ENCODE measurements at regions not wholly inside any gene's neighbourhood (a gene's known extent, or its start where the extent isn't known, plus 50 kb on each side); places are given as distances from the start of the nearest gene placed in this dataset.

DNA sequence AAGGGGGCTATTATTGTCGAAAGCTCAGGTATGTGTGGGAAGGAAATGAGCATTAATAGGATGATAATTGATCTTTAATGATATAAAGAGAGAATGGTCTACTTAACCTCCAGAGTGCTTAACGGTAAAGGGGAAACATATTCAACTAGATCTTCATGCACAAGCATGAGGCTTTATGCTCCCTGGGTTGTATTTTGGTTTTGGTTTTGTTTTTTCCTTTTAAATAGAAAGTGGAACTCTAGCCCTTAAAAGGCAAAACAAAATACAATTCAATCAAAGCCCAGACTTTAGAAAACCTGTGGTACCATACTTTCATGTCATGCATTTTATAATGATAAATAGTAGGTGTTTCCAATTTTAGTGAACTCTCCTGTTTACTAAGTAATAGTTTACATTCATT lies 622.7 kb downstream of the METTL15 start:
- H3K27me3 ChIP-seq (ENCODE audit: low read depth, low read length), result no peaks in the 10 kb centered on the region
- no peaks in the 10 kb centered on the region for H3K9me3 ChIP-seq (ENCODE audit: control insufficient read depth in 1 of 2, low read length in 2 of 2)
- H3K36me3 ChIP-seq (ENCODE audit: control insufficient read depth in 1 of 2, insufficient read depth in 2 of 2, low read length in 2 of 2), result no peaks in the 10 kb centered on the region
- H3K27ac ChIP-seq (ENCODE audit: low read length), result no peak overlapping the region
- no peaks in the 10 kb centered on the region for H3K4me1 ChIP-seq (ENCODE audit: control insufficient read depth in 1 of 2, insufficient read depth in 2 of 2, low read length in 2 of 2)
- H3K4me3 ChIP-seq (ENCODE audit: low read depth in 1 of 2, low read length in 2 of 2), result no peak overlapping the region

DNA sequence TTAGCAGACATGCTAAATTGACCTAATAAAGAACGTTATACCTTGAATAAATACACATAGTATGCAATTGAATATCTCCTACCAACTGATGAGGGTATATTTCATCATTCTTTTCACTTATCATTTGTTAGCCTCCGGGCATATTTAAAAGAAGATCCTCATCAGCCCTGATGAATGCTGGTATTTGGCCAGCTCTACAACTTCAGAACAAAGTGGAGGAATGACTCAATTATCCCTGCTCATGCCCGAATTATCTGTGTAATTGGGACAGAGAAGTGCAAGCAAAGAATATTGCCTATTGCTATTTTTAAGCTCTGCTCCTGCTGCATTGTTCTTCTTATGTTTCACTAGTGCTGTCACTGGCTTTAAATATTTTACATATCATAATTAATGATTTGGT lies 622.1 kb downstream of the METTL15 start:
- Histone ChIP-seq H3K36me3 (ENCODE audit: control insufficient read depth in 1 of 2, insufficient read depth in 2 of 2, low read length in 2 of 2) (no peaks in the 10 kb centered on the region), H3K27ac (ENCODE audit: low read length) (no peak overlapping the region), H3K4me1 (ENCODE audit: control insufficient read depth in 1 of 2, insufficient read depth in 2 of 2, low read length in 2 of 2) (no peaks in the 10 kb centered on the region), H3K27me3 (ENCODE audit: low read depth, low read length) (no peaks in the 10 kb centered on the region), H3K9me3 (ENCODE audit: control insufficient read depth in 1 of 2, low read length in 2 of 2) (no peaks in the 10 kb centered on the region), H3K4me3 (ENCODE audit: low read depth in 1 of 2, low read length in 2 of 2) (no peak overlapping the region)

DNA sequence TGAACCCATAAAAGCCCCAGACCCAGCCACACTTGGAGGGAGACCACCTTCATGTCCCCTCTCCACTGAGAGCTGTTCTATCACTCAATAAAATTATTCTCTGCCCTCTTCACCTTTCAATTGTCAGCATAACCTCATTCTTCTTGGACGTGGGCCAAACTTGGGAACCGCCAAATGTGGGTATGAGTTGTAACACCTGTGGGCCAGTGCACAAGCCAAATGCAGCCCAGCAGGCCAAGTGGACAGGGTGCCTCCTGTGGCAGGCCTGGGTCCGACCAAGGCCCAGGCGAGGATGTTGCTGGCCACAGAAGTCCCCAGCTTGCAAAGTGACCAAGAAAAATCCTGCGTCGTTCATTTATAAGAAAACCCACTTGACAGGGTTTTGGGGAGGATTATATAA lies 621.2 kb downstream of the METTL15 start:
- no peak overlapping the region for H3K27ac ChIP-seq (ENCODE audit: low read length)
- H3K4me1 ChIP-seq (ENCODE audit: control insufficient read depth in 1 of 2, insufficient read depth in 2 of 2, low read length in 2 of 2), result no peaks in the 10 kb centered on the region
- no peak overlapping the region for H3K4me3 ChIP-seq (ENCODE audit: low read depth in 1 of 2, low read length in 2 of 2)
- H3K36me3 ChIP-seq (ENCODE audit: control insufficient read depth in 1 of 2, insufficient read depth in 2 of 2, low read length in 2 of 2), result no peaks in the 10 kb centered on the region
- no peaks in the 10 kb centered on the region for H3K27me3 ChIP-seq (ENCODE audit: low read depth, low read length)
- no peaks in the 10 kb centered on the region for H3K9me3 ChIP-seq (ENCODE audit: control insufficient read depth in 1 of 2, low read length in 2 of 2)

DNA sequence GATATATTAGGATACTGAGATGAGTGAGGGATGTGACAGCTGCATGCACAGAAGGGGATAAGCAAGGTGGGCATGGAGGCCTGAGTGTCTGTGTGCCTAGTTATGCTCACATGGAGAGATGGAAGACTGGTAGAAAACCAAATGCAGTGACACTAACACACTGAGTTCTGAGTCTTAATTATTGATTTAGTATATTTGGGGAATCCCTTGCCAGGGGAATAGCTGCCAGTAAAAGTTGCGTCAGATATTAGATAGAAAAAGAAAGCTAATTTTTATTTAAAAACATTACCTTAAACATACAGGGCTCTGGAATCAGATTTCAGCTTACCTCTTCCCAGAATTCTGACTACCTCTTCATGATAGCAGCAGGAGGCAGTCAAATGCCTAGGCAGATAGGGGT lies 620.5 kb downstream of the METTL15 start:
- no peaks in the 10 kb centered on the region for H3K27me3 ChIP-seq (ENCODE audit: low read depth, low read length)
- no peaks in the 10 kb centered on the region for H3K9me3 ChIP-seq (ENCODE audit: control insufficient read depth in 1 of 2, low read length in 2 of 2)

DNA sequence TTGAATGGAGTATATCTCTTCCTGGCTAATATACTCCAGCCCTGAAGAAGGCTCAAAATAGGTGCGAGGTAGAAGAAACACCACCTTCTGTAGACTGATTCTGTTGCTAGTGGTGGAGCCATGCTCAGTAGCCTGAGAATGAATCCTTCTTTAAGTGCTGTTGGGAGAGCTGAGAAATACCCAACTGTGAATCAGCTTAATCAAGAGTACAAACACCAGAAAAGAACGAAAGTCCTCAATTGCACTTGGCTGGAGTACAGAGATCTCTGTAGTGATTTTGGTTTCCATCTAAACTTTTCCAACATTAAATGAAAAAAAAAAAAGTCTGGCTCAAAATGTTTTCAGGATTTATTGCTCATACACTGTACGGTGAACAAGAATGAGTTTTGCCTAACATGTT lies 619.1 kb downstream of the METTL15 start:
- Histone ChIP-seq H3K9me3 (ENCODE audit: control insufficient read depth in 1 of 2, low read length in 2 of 2) (no peaks in the 10 kb centered on the region), H3K27me3 (ENCODE audit: low read depth, low read length) (no peaks in the 10 kb centered on the region), H3K36me3 (ENCODE audit: control insufficient read depth in 1 of 2, insufficient read depth in 2 of 2, low read length in 2 of 2) (no peaks in the 10 kb centered on the region), H3K4me1 (ENCODE audit: control insufficient read depth in 1 of 2, insufficient read depth in 2 of 2, low read length in 2 of 2) (no peaks in the 10 kb centered on the region), H3K27ac (ENCODE audit: low read length) (no peak overlapping the region), H3K4me3 (ENCODE audit: low read depth in 1 of 2, low read length in 2 of 2) (no peak overlapping the region)

More for the DNA sequence above, 620.5 kb downstream of the METTL15 start:
- Histone ChIP-seq H3K36me3 (ENCODE audit: control insufficient read depth in 1 of 2, insufficient read depth in 2 of 2, low read length in 2 of 2) (no peaks in the 10 kb centered on the region), H3K4me1 (ENCODE audit: control insufficient read depth in 1 of 2, insufficient read depth in 2 of 2, low read length in 2 of 2) (no peaks in the 10 kb centered on the region), H3K4me3 (ENCODE audit: low read depth in 1 of 2, low read length in 2 of 2) (no peak overlapping the region), H3K27ac (ENCODE audit: low read length) (no peak overlapping the region)

DNA sequence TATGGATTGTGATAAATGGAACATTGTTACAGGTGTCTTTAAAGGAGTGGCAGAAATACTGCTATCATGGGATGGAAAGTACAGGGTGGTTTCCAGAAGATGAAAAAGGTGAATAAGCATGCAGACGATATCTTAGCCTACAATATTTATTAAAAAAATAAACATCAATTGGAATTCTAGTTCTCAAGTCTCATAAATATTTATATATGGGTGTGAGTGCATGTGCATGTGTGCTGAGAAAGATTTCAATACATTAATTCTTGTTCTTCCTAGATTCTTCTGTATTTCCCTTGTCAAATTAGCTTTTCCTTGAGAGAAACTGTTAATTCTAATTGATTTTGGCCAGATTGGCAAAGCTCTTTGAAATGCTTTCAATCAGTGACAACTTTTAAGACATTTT lies 618.2 kb downstream of the METTL15 start:
- Histone ChIP-seq H3K27me3 (ENCODE audit: low read depth, low read length) (no peaks in the 10 kb centered on the region), H3K4me3 (ENCODE audit: low read depth in 1 of 2, low read length in 2 of 2) (no peak overlapping the region), H3K27ac (ENCODE audit: low read length) (no peak overlapping the region), H3K36me3 (ENCODE audit: control insufficient read depth in 1 of 2, insufficient read depth in 2 of 2, low read length in 2 of 2) (no peaks in the 10 kb centered on the region), H3K4me1 (ENCODE audit: control insufficient read depth in 1 of 2, insufficient read depth in 2 of 2, low read length in 2 of 2) (no peaks in the 10 kb centered on the region), H3K9me3 (ENCODE audit: control insufficient read depth in 1 of 2, low read length in 2 of 2) (no peaks in the 10 kb centered on the region)

DNA sequence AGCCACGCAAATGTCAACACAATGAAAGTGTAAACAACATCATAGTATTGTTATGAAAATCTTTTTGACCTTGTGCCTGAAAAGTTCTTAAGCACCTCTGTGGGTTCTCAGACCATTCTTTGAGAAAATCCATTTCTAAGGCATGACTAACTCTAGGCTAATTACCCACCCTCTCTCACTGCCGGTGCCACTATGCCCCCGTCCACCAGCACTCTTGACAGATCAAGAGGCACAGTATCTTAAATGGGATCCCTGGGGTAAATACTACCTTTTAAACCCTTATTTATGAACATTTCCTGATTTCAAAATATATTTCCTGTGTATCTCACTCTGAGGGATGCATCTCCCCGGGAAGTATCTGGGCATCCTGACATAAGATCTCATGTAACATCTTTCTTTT lies 607.5 kb downstream of the METTL15 start:
- H3K27me3 ChIP-seq (ENCODE audit: low read depth, low read length), result no peaks in the 10 kb centered on the region
- H3K4me1 ChIP-seq (ENCODE audit: control insufficient read depth in 1 of 2, insufficient read depth in 2 of 2, low read length in 2 of 2), result no peaks in the 10 kb centered on the region
- H3K27ac ChIP-seq (ENCODE audit: low read length), result no peak overlapping the region

DNA sequence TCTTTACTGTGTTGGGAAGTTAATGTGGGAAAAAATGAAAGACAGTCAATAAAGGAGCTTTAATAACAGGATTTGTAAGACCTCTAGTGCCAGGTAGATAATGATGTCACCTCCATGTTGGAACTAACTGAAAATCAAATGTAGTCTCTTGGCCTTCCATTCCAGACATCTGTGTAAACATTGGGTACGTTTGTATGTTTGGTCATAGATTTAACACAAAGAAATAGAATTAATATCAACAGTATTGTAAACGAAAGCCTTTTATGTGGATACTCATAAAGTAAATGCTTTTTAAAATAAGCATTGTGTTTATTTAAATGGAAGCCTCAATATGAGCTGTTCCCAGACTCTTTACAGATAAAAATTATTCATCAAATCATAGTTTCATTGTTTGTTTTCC lies 605.7 kb downstream of the METTL15 start:
- Histone ChIP-seq H3K27ac (ENCODE audit: low read length) (no peak overlapping the region), H3K4me3 (ENCODE audit: low read depth in 1 of 2, low read length in 2 of 2) (no peak overlapping the region), H3K4me1 (ENCODE audit: control insufficient read depth in 1 of 2, insufficient read depth in 2 of 2, low read length in 2 of 2) (no peaks in the 10 kb centered on the region), H3K27me3 (ENCODE audit: low read depth, low read length) (no peaks in the 10 kb centered on the region), H3K36me3 (ENCODE audit: control insufficient read depth in 1 of 2, insufficient read depth in 2 of 2, low read length in 2 of 2) (no peaks in the 10 kb centered on the region), H3K9me3 (ENCODE audit: control insufficient read depth in 1 of 2, low read length in 2 of 2) (no peaks in the 10 kb centered on the region)

More for the DNA sequence above, 607.5 kb downstream of the METTL15 start:
- Histone ChIP-seq H3K9me3 (ENCODE audit: control insufficient read depth in 1 of 2, low read length in 2 of 2) (no peaks in the 10 kb centered on the region), H3K4me3 (ENCODE audit: low read depth in 1 of 2, low read length in 2 of 2) (no peak overlapping the region), H3K36me3 (ENCODE audit: control insufficient read depth in 1 of 2, insufficient read depth in 2 of 2, low read length in 2 of 2) (no peaks in the 10 kb centered on the region)

DNA sequence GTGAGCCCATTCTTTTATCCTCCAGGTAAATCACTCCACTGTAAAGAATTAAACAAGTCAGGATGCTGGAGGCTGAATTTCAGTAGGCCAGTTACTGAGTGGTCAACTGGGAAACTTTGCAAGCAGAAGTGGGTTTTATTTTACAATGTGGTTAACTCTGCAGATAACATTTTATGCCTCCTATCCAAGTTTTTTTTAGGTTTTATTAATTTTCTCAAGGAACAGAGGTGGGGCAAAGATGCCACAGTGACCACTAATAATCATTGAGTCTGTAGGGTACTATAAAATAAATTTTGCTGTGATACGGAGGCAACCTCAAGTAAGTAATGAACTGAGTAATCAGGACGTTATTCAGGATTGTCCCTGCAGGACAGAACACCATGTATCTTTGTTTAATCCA lies 599.9 kb downstream of the METTL15 start:
- H3K27me3 ChIP-seq (ENCODE audit: low read depth, low read length), result no peaks in the 10 kb centered on the region
- H3K4me1 ChIP-seq (ENCODE audit: control insufficient read depth in 1 of 2, insufficient read depth in 2 of 2, low read length in 2 of 2), result no peaks in the 10 kb centered on the region
- no peaks in the 10 kb centered on the region for H3K9me3 ChIP-seq (ENCODE audit: control insufficient read depth in 1 of 2, low read length in 2 of 2)
- H3K4me3 ChIP-seq (ENCODE audit: low read depth in 1 of 2, low read length in 2 of 2), result no peak overlapping the region
- no peak overlapping the region for H3K27ac ChIP-seq (ENCODE audit: low read length)
- H3K36me3 ChIP-seq (ENCODE audit: control insufficient read depth in 1 of 2, insufficient read depth in 2 of 2, low read length in 2 of 2), result no peaks in the 10 kb centered on the region

DNA sequence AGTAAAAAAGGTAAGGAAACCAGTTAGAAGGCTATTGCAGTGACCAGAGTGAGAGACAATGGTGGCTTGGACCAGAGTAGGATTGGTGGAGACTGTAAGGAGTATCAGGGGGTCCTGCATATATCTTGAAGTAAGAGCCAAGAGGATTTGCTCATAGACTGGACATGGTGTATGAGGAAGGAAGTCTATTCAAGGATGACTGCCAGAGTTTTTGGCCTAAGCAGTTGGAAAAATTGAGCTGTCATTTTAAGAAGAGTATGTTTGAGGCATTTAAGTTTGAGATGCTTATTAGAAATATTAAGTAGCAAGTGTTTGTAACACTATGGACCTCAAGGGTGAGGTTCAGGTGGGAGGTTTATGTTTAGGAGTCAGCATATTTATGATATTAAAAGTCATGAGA lies 596.6 kb downstream of the METTL15 start:
- H3K36me3 ChIP-seq (ENCODE audit: control insufficient read depth in 1 of 2, insufficient read depth in 2 of 2, low read length in 2 of 2), result no peaks in the 10 kb centered on the region
- H3K9me3 ChIP-seq (ENCODE audit: control insufficient read depth in 1 of 2, low read length in 2 of 2), result no peaks in the 10 kb centered on the region
- no peaks in the 10 kb centered on the region for H3K4me1 ChIP-seq (ENCODE audit: control insufficient read depth in 1 of 2, insufficient read depth in 2 of 2, low read length in 2 of 2)
- H3K27me3 ChIP-seq (ENCODE audit: low read depth, low read length), result no peaks in the 10 kb centered on the region
- no peak overlapping the region for H3K27ac ChIP-seq (ENCODE audit: low read length)
- no peak overlapping the region for H3K4me3 ChIP-seq (ENCODE audit: low read depth in 1 of 2, low read length in 2 of 2)

DNA sequence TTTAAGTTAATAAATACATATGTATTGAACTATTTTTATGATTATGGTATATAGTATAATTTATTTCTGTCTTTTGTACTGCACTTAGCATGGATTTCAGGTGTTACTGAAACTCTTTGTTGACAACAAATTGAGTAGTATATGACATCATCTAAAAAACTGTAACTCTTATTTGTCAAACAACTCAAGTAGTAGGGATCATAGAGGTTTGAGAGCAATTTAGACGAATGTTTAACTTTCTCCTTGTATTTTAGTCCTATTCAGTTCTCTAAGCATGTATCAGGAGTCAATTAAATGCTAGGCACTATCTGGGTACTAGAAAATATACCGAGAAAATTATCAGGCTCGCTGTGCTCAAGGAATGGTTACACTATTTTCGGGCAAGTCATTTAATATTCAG lies 595.2 kb downstream of the METTL15 start:
- H3K36me3 ChIP-seq (ENCODE audit: control insufficient read depth in 1 of 2, insufficient read depth in 2 of 2, low read length in 2 of 2), result no peaks in the 10 kb centered on the region
- no peak overlapping the region for H3K4me3 ChIP-seq (ENCODE audit: low read depth in 1 of 2, low read length in 2 of 2)
- no peaks in the 10 kb centered on the region for H3K4me1 ChIP-seq (ENCODE audit: control insufficient read depth in 1 of 2, insufficient read depth in 2 of 2, low read length in 2 of 2)
- no peak overlapping the region for H3K27ac ChIP-seq (ENCODE audit: low read length)
- H3K9me3 ChIP-seq (ENCODE audit: control insufficient read depth in 1 of 2, low read length in 2 of 2), result no peaks in the 10 kb centered on the region
- no peaks in the 10 kb centered on the region for H3K27me3 ChIP-seq (ENCODE audit: low read depth, low read length)

DNA sequence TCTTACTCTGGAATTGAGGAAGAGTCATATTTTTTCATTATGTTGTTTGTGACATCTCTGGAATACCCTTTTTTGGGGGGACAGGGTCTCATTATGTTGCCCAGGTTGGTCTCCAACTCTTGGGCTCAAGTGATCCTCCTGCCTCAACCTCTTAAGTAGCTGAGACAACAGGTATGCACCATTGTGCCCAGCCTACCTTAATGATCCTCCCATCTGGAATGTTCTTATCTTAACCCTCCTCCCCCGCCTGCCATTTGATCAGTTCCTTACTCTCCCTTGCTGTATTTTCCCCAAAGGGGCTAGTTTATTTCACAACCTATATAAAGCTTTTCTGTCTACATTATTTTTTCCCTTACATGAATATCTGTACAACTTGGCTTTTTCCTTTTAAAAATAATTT lies 594.7 kb downstream of the METTL15 start:
- no peaks in the 10 kb centered on the region for H3K9me3 ChIP-seq (ENCODE audit: control insufficient read depth in 1 of 2, low read length in 2 of 2)
- H3K36me3 ChIP-seq (ENCODE audit: control insufficient read depth in 1 of 2, insufficient read depth in 2 of 2, low read length in 2 of 2), result no peaks in the 10 kb centered on the region
- H3K4me3 ChIP-seq (ENCODE audit: low read depth in 1 of 2, low read length in 2 of 2), result no peak overlapping the region
- H3K4me1 ChIP-seq (ENCODE audit: control insufficient read depth in 1 of 2, insufficient read depth in 2 of 2, low read length in 2 of 2), result no peaks in the 10 kb centered on the region
- no peak overlapping the region for H3K27ac ChIP-seq (ENCODE audit: low read length)
- H3K27me3 ChIP-seq (ENCODE audit: low read depth, low read length), result no peaks in the 10 kb centered on the region
